Endothelial cell of umbilical vein (primary cell): ENCODE measurements at regions not wholly inside any gene's neighbourhood (a gene's known extent, or its start where the extent isn't known, plus 50 kb on each side); places are given as distances from the start of the nearest gene placed in this dataset.

Source experiments
- CTCF ChIP-seq, 2 donors: IDR thresholded peaks; 1 replicate in 1 of 2; 2 replicates in 1 of 2; pipeline ENCODE4 v1.5.1; 2011; ENCODE audit warnings: low read length in 2 of 2, mild to moderate bottlenecking in 2 of 2, moderate library complexity in 2 of 2, control low read depth in 1 of 2, inconsistent platforms in 1 of 2, low read depth in 1 of 2; ENCODE audit not compliant: insufficient read depth in 1 of 2; ENCODE audit errors: extremely low read depth in 1 of 2
- EZH2 ChIP-seq: IDR thresholded peaks from 2 replicates; pipeline ENCODE4 v1.6.1; 2012; ENCODE audit warnings: borderline replicate concordance, low read depth, mild to moderate bottlenecking, moderate library complexity, low read length, inconsistent platforms; ENCODE audit not compliant: severe bottlenecking
- FOS ChIP-seq: IDR thresholded peaks from 2 replicates; pipeline ENCODE4 v1.6.1; 2011; ENCODE audit warnings: mild to moderate bottlenecking, low read length, moderate library complexity, borderline replicate concordance; ENCODE audit not compliant: insufficient read depth
- MAX ChIP-seq: IDR thresholded peaks from 2 replicates; pipeline ENCODE4 v1.6.1; 2011; ENCODE audit not compliant: insufficient read depth, insufficient read length
- POLR2A ChIP-seq: IDR thresholded peaks from 2 replicates; pipeline ENCODE4 v1.6.1; 2012; ENCODE audit warnings: low read depth, mild to moderate bottlenecking, control low read depth, low read length
- POLR2AphosphoS5 ChIP-seq: IDR thresholded peaks from 2 replicates; pipeline ENCODE4 v1.6.1; 2012; ENCODE audit warnings: low read depth, mild to moderate bottlenecking, control low read depth, low read length, moderate library complexity; ENCODE audit not compliant: insufficient read depth

GRCh38 chr6:167400482-167401138 is 75.7 kb downstream of the TTLL2 start:
- TF ChIP-seq POLR2A (no peak), CTCF (IDR thresholded peaks at IDR 0.05; ENCODE audit: extremely low read depth in 1 of 2, insufficient read depth in 1 of 2, low read depth in 1 of 2, low read length in 2 of 2) (no peak), EZH2 (no peak), MAX (no peak), POLR2AphosphoS5 (no peak), FOS (no peak)
